HG03520 (cell line): ENCODE measurements at regions not wholly inside any gene's neighbourhood (a gene's known extent, or its start where the extent isn't known, plus 50 kb on each side); places are given as distances from the start of the nearest gene placed in this dataset.
"Not testable (repeated sequence)": the region's sequence is repeated elsewhere in the genome, so short reads cannot be mapped to it uniquely, and the experiment has no call there.

ENCODE experiments used
- ATAC-seq: cut with Tn5 transposase; IDR thresholded peaks from one replicate; pipeline ENCODE4 v1.9.1; 2021; ENCODE audit warnings: mild to moderate bottlenecking, moderate library complexity; ENCODE audit not compliant: unreplicated experiment

DNA sequence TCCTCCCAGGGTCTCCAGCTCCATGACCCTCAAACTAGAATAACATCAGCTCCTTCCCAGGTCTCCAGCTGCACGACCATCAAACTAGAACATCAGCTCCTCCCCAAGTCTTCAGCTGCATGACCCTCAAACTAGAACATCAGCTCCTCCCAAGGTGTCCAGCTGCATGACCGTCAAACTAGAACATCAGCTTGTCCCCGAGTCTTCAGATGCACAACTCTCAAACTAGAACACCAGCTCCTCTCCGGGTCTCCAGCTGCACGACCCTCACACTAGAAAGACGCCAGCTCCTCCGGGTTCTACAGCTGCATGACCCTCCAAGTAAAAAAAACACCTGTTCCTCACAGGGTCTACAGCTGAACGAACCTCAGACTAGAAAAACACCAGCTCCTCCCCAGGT, 312.9 kb upstream of the TFPI start:
- ATAC-seq = no peak

GRCh38 chr2:187869195-187869594, 315.0 kb upstream of the TFPI start:
- ATAC-seq = no peak

DNA sequence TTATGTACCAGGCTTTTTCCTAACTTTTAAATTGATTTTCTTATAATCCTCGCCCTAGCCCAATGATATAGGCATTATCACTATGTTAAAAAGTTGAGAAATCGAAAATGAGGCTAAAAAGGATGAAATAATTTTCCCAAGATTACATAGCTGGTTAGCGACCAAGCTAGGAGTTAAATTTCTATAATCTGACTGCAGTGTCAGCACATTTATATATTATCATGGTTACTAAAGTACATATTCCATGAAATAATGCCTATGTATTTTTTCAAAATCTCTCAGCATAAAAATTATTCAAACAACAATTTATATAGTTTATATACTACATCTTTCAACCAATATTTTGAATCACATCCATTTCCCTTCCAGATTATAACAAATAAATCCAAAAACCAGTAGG, 317.3 kb upstream of the TFPI start:
- no peak for ATAC-seq

DNA sequence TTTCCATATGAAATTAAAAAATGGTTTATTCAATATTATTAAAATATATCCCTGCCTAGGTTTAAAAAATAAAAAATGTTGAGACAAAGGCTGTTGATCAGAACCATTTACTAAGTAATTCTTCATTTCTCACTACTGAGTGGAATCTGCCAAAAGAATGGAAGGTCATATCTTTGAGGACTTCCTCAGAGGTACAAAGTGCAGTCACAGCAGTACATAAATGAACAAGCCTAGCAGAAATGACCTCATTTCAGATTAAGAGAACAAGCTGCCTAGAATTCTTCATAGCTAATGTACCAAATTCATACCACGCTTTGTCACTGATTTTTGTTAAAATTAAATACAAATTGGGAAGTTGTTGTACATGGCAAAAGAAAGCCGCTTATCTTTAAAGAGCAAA, 318.9 kb upstream of the TFPI start:
- ATAC-seq = no peak

DNA sequence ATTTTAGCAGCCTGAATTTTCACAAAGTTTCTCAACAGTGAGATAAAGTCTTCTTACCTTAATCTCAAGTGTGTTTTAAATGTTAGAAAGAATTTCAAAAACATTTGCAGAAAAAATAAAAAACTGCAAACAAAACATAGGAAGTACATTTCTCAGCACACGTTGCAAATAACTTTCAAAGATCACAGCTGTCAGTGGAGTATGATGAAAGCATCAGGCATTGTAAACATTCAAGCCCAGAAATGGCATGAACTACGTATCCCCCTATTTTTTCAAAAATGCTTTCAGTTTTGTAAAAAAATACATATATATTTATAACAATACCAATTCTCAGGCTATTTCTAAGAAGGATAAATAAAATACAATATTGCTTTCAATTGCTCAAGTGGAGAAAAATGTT, 320.6 kb upstream of the TFPI start:
- no peak for ATAC-seq

DNA sequence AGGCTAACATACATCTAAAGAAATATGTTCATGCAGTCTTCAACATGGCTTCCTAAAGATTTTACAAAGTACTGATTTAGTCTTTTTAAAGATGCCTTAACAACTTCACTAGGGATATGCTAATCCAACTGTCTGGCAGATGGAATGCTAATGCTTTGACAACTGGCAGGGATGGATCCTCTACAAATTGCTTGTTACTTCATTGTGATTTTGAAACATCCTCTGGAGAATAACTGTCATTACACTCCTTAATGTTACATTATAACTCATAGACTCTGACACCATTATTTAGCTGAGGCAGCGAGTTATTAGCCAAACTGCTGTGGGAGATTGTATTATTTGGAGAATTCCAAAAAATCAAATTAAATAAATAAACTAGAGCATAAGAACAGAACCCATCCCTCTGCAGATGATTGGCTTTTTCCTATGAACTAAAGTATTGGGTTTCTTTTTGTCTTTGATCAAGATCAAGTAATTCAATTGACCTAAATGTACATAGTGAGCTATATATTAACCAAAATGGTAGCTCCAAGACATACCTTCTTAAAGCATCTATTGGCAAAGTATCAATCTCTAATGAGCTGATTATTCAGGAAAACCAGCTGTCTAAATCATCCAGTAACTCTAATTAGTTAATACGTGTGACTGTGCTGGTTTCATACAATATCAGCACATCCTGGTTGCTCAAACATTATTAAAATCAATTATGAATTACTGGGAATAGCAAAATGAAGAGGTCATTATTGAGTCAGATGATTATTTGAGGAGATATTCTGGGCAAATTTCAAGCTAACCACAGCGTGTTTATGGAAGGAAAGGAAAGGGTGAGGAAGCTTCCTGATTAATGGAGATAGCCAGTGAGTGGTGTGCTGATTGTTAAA, 321.3 kb upstream of the TFPI start:
- no peak for ATAC-seq

DNA sequence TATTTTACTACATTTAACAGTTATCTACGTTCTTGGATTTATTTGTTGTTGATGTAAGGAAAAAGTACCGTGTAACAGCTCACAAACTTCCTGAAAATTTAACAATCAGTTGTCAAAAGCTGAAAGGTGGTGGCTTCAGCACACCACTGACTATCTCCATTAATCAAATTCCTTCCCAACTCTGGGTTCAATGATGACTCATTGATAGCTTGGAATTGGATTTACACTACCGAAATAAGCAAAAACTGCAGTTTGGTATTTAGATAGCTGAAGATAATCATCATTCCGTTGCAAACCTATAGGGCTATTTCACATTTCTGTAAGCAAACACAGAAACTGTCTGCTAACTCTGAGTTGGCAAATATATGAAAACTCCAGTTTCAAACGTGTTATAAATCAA, 322.3 kb upstream of the TFPI start:
- ATAC-seq = no peak

DNA sequence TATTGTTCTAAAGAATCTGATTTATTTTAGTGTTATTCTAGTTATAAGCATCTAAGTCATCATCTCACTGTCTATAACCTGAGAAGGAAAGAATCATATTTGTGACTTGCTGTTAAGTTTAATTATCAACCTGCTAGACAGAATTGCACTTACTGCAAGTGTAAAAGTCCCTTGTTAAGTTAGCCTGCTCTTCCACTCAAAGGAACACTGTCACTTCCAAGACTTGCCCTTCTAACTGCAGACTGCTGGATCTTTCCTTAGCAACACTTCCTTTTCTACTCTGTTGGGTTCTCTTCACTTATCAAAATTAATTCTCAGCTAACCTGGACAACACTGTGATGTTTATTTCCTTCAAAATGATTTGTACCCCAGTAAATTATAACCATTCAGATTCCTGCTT, 323.2 kb upstream of the TFPI start:
- ATAC-seq = no peak

DNA sequence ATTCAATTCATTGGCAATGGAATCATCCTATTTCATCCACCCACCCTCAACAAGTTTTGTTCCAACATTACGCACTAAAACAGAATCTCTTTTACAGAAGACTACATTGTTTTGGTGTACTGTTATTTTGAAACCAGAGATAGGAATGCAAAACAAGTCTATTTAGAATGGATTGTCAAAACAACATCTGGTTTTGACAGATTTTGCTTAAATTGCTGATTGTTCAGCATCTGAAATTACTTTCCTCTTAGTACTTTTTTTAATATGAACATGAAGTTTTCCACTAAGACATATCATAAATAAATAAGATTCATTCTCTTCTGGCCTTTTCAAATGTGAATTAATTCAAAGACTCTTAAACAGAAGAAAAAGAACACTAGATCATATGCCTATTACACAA, 323.9 kb upstream of the TFPI start:
- no peak for ATAC-seq

DNA sequence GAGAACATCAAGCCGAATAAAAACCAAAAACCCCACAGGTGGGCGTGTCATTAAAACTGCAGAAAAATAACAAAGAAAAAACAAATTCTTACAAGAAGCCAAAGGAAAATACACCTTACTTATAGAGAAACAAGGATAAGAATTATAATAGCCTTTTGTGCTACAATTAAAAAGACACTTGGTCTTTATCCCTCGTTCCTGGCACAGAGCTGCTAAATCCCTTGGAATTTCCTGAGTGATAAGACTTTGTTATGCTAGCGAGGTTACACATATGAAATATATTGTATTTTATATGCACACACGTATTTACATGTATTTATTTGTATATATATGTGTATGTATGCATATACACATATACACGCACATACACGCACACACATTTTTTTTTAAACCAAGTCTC, 325.3 kb upstream of the TFPI start:
- no peak for ATAC-seq

DNA sequence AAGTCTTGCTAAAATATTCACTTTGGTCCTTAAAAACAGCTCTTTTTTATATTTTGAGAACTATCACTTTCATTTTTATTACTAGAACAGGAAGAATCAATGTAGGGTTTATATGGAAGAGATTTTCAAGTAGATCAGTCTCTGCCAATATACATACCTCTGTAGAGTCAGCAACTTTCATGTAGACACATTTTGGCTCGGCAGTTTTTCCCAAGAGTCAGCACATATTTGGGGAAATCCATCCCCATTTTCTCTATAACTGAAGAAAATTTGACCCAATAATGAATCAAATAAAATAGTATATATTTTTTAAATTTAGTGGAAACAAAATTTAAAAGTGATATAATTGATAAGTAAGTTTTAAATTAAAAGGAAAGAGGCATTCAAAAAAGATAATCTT, 329.8 kb upstream of the TFPI start:
- ATAC-seq = no peak

DNA sequence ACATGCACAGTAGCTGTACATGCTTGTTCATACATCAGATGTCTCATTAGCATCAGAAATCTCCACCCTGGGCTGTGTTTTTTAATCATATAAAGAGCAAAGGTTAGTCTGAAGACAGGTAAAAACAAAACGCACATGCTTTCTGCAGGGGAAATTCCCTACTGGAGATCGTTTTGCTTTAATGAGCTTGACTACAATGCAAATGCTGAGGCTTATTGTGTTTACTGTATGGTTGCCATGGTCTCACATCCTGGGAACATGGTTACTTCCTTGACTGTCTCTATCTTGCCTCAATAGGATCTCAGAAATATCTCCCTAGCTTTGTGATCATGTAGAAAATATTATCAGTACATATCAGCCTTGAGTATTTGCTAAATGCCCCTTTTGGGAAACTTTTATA, 336.5 kb upstream of the TFPI start:
- ATAC-seq = no peak

DNA sequence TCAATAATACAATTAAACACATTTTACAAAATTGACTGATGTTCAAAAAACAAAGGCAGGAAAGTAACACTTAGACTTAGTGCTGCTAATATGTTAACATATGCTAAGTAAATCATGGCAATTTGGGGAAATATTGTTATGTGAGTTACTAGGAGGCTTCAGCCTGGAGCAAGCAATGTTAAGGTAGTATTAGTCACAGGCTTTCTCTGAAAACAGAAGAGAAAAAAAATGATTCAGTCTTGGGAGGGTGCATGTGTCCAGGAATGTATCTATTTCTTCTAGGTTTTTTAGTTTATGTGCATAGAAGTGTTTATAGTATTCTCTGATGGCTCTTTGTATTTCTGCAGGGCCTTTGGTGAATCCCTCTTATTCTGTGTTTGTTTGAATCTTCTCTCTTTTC, 345.8 kb upstream of the TFPI start:
- ATAC-seq = no peak

DNA sequence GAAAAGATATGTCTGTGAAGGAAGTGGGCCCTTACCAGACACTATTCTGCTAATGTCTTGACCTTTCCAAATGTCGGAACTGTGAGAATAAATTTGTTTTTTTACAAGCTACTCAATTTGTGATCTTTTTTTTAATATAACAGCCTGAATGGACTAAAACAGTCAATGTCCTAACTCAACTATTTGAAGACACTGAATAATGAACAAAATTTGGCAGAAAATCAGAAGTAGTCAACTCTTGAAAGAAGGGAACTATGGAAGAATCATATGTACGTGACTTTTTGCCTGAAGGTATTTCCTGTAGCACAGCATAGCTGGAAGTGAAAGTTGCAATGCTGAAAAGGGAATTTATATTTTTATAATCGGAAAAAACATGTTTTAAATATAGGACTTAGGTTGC, 351.8 kb upstream of the TFPI start:
- ATAC-seq = no peak

GRCh38 chr2:187910922-187911321, 356.7 kb upstream of the TFPI start:
- ATAC-seq = not testable (repeated sequence)

DNA sequence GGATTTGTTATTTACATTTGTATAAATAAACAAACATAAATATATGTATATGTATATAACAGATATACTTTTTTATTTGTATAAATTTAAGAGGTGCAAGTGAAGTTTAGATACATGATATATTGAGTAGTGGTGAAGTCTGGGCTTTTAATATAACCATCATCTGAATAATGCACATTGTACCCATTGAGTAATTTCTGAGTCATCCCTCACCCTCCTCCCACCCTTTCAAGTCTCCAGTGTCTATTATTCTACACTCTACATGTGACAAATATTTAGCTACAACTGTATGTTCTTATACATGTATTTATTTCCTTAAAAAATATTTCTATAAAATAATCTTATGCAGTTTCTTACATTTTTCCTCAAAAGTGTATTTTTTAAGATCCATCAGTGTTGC, 358.7 kb upstream of the TFPI start:
- no peak for ATAC-seq

DNA sequence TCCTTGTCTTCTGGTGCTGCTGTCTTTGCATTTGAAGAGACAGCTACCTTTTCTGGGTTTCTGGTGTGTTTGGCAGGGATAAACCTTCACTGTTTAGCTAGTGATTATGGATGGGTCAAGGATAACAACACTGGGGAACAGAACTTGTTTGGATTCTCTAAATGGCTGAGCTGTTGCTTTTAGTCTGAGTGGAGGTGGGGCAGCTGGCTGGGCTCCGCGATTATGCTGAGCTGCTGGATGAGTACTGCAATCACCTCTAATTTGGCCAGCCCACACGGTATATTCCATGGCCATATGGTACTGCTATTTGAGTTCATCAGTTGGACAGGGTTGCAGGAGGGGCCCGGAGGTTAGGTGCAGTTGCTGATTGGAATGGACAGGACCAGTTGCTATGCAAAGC, 361.6 kb upstream of the TFPI start:
- ATAC-seq = no peak

- ATAC-seq = no peak
Observed at GRCh38 chr2:187916799-187917198, 362.6 kb upstream of the TFPI start.

GRCh38 chr2:187917535-187917934, 363.3 kb upstream of the TFPI start:
- no peak for ATAC-seq

GRCh38 chr2:187918996-187919821, 365.0 kb upstream of the TFPI start:
- no peak for ATAC-seq

DNA sequence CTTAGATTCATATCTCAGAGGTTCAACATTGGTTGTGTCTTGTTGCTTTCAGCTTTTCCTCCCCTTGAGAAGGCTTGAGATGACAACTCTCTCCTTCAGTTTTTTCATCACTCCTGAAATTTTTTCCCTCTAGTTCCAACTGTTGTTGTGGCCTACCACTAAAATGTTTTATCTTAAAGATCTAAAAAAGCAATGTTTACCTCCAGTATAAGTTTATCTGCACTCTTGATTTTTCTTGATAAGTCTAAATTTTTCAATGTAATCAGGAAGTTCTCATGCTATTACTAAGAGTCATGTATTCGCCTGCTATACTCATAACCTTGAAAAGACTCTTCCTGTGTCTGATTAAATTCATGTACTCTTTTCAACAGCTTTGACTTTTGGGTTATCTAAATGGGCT, 366.3 kb upstream of the TFPI start:
- no peak for ATAC-seq

- ATAC-seq = no peak
Observed at GRCh38 chr2:187922846-187923245, 368.6 kb upstream of the TFPI start.
